Body of pancreas (tissue), 4 donors: ENCODE measurements at regions not wholly inside any gene's neighbourhood (a gene's known extent, or its start where the extent isn't known, plus 50 kb on each side); places are given as distances from the start of the nearest gene placed in this dataset.

Source experiments
- CTCF ChIP-seq, 7 experiments: fragments of 450-650 bp in 4 of 7; fragments of 200-600 bp in 3 of 7; sonication (generic) in 3 of 7; IDR thresholded peaks; one replicate each; pipeline ENCODE4 v1.5.1; 2016 to 2019; ENCODE audit warnings: antibody characterized with exemption in 7 of 7
- POLR2A ChIP-seq, 3 donors: fragments of 450-650 bp; IDR thresholded peaks; one replicate each; pipeline ENCODE4 v1.6.1; 2016; ENCODE audit warnings: antibody characterized with exemption in 3 of 3, mild to moderate bottlenecking in 2 of 3

DNA sequence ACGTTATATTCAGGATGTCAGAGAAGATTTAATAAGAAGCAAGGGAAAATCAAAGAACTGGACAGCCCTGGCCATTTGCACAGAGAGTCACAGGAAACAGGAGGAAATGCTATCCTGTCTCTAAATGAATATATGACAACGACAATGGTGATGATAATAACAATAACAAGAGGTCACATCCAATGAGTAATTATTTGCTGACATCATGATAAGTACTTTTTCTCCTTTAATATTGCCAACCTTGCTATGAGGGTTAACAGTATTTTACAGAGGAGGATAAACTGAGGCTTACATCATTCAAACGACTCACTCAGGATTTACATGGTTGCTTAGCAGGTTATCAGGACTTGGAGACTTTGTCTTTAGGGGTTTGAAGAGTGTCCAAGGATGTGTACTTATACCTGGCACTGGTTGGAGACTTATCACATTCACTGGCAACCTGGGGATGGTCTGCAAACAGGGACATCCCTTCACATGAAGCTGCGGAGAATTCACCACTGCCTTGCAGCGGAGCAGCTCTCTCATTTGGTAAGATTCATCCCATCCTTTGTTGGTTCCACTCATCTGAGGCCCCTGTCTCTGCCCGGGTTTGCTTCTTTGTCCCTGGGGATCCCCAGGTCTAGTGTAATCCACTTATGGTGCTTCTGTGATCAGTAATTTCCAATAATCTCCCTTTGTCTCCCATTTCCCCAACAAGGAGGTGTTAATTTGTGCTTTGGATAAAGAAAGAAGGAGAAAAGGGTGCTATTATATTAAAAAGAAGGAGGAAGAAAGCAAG, 637.8 kb downstream of the BCL11B start:
- TF ChIP-seq CTCF (IDR thresholded peaks at IDR 0.05): no peak
- no peak for TF ChIP-seq POLR2A (IDR thresholded peaks at IDR 0.05)
